IMR-90 (cell line): ENCODE measurements at regions not wholly inside any gene's neighbourhood (a gene's known extent, or its start where the extent isn't known, plus 50 kb on each side); places are given as distances from the start of the nearest gene placed in this dataset.

Experiments
- ATAC-seq: fragments of 200-7000 bp; cut with Tn5 transposase; 2 replicates; pipeline ENCODE4 v1.9.1; 2020; ENCODE audit warnings: low read depth, mild to moderate bottlenecking, moderate library complexity
- BruUV-seq: library from RNA; stranded (reverse); fragments of 400-500 nt; replicated peaks from 2 replicates; lab custom pipeline; 2021; lab: Mats Ljungman, UMichigan
- CTCF ChIA-PET: fragments of 300-600 bp; formaldehyde crosslinking; extraction: SDS; loops from one replicate; lab custom pipeline; 2021; ENCODE audit warnings: antibody characterized with exemption; lab: Yijun Ruan, JAX
- POLR2A ChIA-PET: fragments of 300-600 bp; sonication (Branson Sonifier 250); formaldehyde crosslinking; loops from one replicate; lab custom pipeline; 2022; ENCODE audit warnings: antibody characterized with exemption; ENCODE audit not compliant: unreplicated experiment; lab: Charles Lee
- DNase-seq: peaks from one replicate; pipeline ENCODE4 v3.0.0; 2013
- H2AFZ ChIP-seq: replicated peaks from 2 replicates; pipeline ENCODE3; 2013; ENCODE audit warnings: low read length, mild to moderate bottlenecking; ENCODE audit not compliant: poor library complexity
- H2AK5ac ChIP-seq: 2 replicates; pipeline ENCODE4 v1.6.1; 2013; ENCODE audit warnings: low read depth, low read length, inconsistent platforms
- H2AK9ac ChIP-seq: replicated peaks from 2 replicates; pipeline ENCODE3; 2013; ENCODE audit warnings: mild to moderate bottlenecking, low read depth, low read length, moderate library complexity; ENCODE audit not compliant: poor library complexity
- H2BK120ac ChIP-seq: 2 replicates; pipeline ENCODE4 v1.6.1; 2013; ENCODE audit warnings: low read depth, low read length, inconsistent platforms
- H2BK15ac ChIP-seq: 3 replicates; pipeline ENCODE4 v1.6.1; 2013; ENCODE audit warnings: low read depth, low read length, inconsistent platforms
- H2BK20ac ChIP-seq: 2 replicates; pipeline ENCODE4 v1.6.1; 2013; ENCODE audit warnings: low read depth, mild to moderate bottlenecking, inconsistent platforms, low read length, moderate library complexity
- H2BK5ac ChIP-seq: 2 replicates; pipeline ENCODE4 v1.6.1; 2013; ENCODE audit warnings: mild to moderate bottlenecking, low read depth, low read length, inconsistent platforms; ENCODE audit not compliant: poor library complexity, severe bottlenecking
- H3K14ac ChIP-seq: replicated peaks from 2 replicates; pipeline ENCODE4 v1.6.1; 2013; ENCODE audit warnings: low read depth, low read length, inconsistent platforms
- H3K18ac ChIP-seq: 2 replicates; pipeline ENCODE4 v1.6.1; 2013; ENCODE audit warnings: low read depth, low read length, control low read depth
- H3K23ac ChIP-seq: 2 replicates; pipeline ENCODE4 v1.6.1; 2013; ENCODE audit warnings: low read depth, low read length, inconsistent platforms
- H3K27ac ChIP-seq: 2 replicates; pipeline ENCODE4 v1.5.1; 2013; ENCODE audit warnings: mild to moderate bottlenecking, control low read depth, low read length; ENCODE audit not compliant: insufficient read depth
- H3K27me3 ChIP-seq: 2 replicates; pipeline ENCODE4 v1.6.1; 2013; ENCODE audit warnings: low read length; ENCODE audit not compliant: control insufficient read depth, insufficient read depth
- H3K36me3 ChIP-seq: 2 replicates; pipeline ENCODE4 v1.6.1; 2013; ENCODE audit warnings: low read length, mixed read lengths; ENCODE audit not compliant: control insufficient read depth, insufficient read depth
- H3K4ac ChIP-seq: 2 replicates; pipeline ENCODE4 v1.6.1; 2013; ENCODE audit warnings: low read depth, low read length, inconsistent platforms
- H3K4me1 ChIP-seq: 2 replicates; pipeline ENCODE4 v1.6.1; 2013; ENCODE audit warnings: low read length, mixed read lengths; ENCODE audit not compliant: control insufficient read depth, insufficient read depth
- H3K4me2 ChIP-seq: 2 replicates; pipeline ENCODE4 v1.6.1; 2013; ENCODE audit warnings: low read depth, mild to moderate bottlenecking, control low read depth, low read length, moderate library complexity
- H3K4me3 ChIP-seq: 2 replicates; pipeline ENCODE4 v1.5.1; 2013; ENCODE audit warnings: low read depth, mild to moderate bottlenecking, control low read depth, low read length, moderate library complexity; ENCODE audit not compliant: insufficient read depth
- H3K56ac ChIP-seq: 2 replicates; pipeline ENCODE4 v1.6.1; 2013; ENCODE audit warnings: low read length, inconsistent platforms; ENCODE audit not compliant: insufficient read depth; ENCODE audit errors: extremely low read depth
- H3K79me1 ChIP-seq, 2 experiments: 2 replicates each; pipeline ENCODE4 v1.6.1; 2013; ENCODE audit warnings: low read length in 2 of 2, inconsistent platforms in 1 of 2, low read depth in 1 of 2
- H3K9ac ChIP-seq: 2 replicates; pipeline ENCODE4 v1.6.1; 2013; ENCODE audit warnings: low read depth, low read length, control low read depth
- H3K9me1 ChIP-seq: 2 replicates; pipeline ENCODE4 v1.6.1; 2013; ENCODE audit warnings: low read length, inconsistent platforms; ENCODE audit not compliant: insufficient read depth
- H3K9me3 ChIP-seq: 2 replicates; pipeline ENCODE4 v1.6.1; 2013; ENCODE audit warnings: low read length; ENCODE audit not compliant: control insufficient read depth, insufficient read depth
- H4K20me1 ChIP-seq: 2 replicates; pipeline ENCODE4 v1.6.1; 2013; ENCODE audit warnings: low read length, inconsistent platforms; ENCODE audit not compliant: insufficient read depth
- H4K5ac ChIP-seq: 2 replicates; pipeline ENCODE4 v1.6.1; 2013; ENCODE audit warnings: mild to moderate bottlenecking, low read depth, low read length, control low read depth
- H4K8ac ChIP-seq, 2 experiments: 2 replicates each; pipeline ENCODE4 v1.6.1; 2013; ENCODE audit warnings: low read depth in 2 of 2, low read length in 2 of 2, control low read depth in 1 of 2, inconsistent platforms in 1 of 2
- H4K91ac ChIP-seq: 2 replicates; pipeline ENCODE4 v1.6.1; 2013; ENCODE audit warnings: low read depth, low read length, inconsistent platforms; ENCODE audit not compliant: insufficient read depth
- BHLHE40 ChIP-seq: fragments of 150-350 bp; IDR thresholded peaks from 2 replicates; pipeline ENCODE4 v1.6.1; 2016; ENCODE audit warnings: mild to moderate bottlenecking, low read depth, low read length
- CEBPB ChIP-seq: IDR thresholded peaks from 2 replicates; pipeline ENCODE4 v1.6.1; 2012; ENCODE audit warnings: low read depth, low read length, improper control_type of control experiment
- CTCF ChIP-seq: conservative IDR thresholded peaks from 2 replicates; pipeline ENCODE4 v1.5.1; 2012; ENCODE audit warnings: mild to moderate bottlenecking, low read depth, low read length, improper control_type of control experiment
- ELK1 ChIP-seq: fragments of 150-350 bp; IDR thresholded peaks from 2 replicates; pipeline ENCODE4 v1.6.1; 2016; ENCODE audit warnings: low read depth, mild to moderate bottlenecking, low read length, moderate library complexity, borderline replicate concordance
- FOS ChIP-seq: fragments of 150-350 bp; IDR thresholded peaks from 2 replicates; pipeline ENCODE4 v1.6.1; 2016; ENCODE audit warnings: low read depth, low read length
- MAZ ChIP-seq: IDR thresholded peaks from 2 replicates; pipeline ENCODE4 v1.6.1; 2012; ENCODE audit warnings: low read depth, mild to moderate bottlenecking, low read length, improper control_type of control experiment, moderate library complexity, borderline replicate concordance
- RFX5 ChIP-seq: IDR thresholded peaks from 2 replicates; pipeline ENCODE4 v1.8.0; 2012; ENCODE audit warnings: low read depth, mild to moderate bottlenecking, low read length, moderate library complexity
- USF2 ChIP-seq: fragments of 150-350 bp; IDR thresholded peaks from 2 replicates; pipeline ENCODE4 v1.6.1; 2017; ENCODE audit warnings: mild to moderate bottlenecking, antibody characterized with exemption, low read length, low read depth
- WGBS, 2 experiments: methylation state at CpG; one replicate each; pipeline versions ENCODE4 v1.1.5 to v1.1.7; 2013; ENCODE audit warnings: missing lambda C conversion rate in 2 of 2; ENCODE audit not compliant: insufficient read length in 1 of 2; ENCODE audit errors: extremely low coverage in 2 of 2; 5-methylcytosine and 5-hydroxymethylcytosine counted together
- dilution Hi-C: fragments of 300-500 bp; cut with HindIII; formaldehyde crosslinking; loops from one replicate; pipeline ENCODE4 v1.14.3; 2018; ENCODE audit warnings: low sequenced_read_pairs; ENCODE audit not compliant: unreplicated experiment
- in situ Hi-C: fragments of 300-500 bp; cut with MboI; formaldehyde crosslinking; loops from 3 replicates; pipeline ENCODE4 v1.14.3; 2019; ENCODE audit warnings: low sequenced_read_pairs, inconsistent platforms, mixed read lengths
- intact Hi-C: fragments of 100-400 bp; cut with micrococcal nuclease; formaldehyde crosslinking; loops from 2 replicates; pipeline ENCODE4 v1.10.0; 2022

GRCh38 chr4:121519236-121519838, 138.5 kb upstream of the QRFPR start:
- Histone ChIP-seq H3K4me3 (no peak overlapping the region), H3K79me1 (no peaks in the 10 kb centered on the region), H3K56ac (no peak overlapping the region), H3K36me3 (no peaks in the 10 kb centered on the region), H3K27ac (no peak overlapping the region), H3K27me3 (no peaks in the 10 kb centered on the region), H2AK9ac (no peak overlapping the region), H3K4me2 (no peak overlapping the region), H3K9me3 (no peaks in the 10 kb centered on the region), H3K23ac (no peak overlapping the region), H2BK120ac (no peak overlapping the region), H2BK5ac (no peak overlapping the region), H4K20me1 (no peaks in the 10 kb centered on the region), H3K4me1 (no peaks in the 10 kb centered on the region), H2AK5ac (no peak overlapping the region), H3K9ac (no peak overlapping the region), H4K91ac (no peak overlapping the region), H2BK20ac (no peak overlapping the region), H3K18ac (no peak overlapping the region), H3K14ac (no peak overlapping the region), H2AFZ (no peak overlapping the region), H4K5ac (no peak overlapping the region), H2BK15ac (no peak overlapping the region), H3K4ac (no peak overlapping the region), H3K9me1 (no peaks in the 10 kb centered on the region), H4K8ac (no peak overlapping the region)
- TF ChIP-seq CTCF (no peak), USF2 (no peak), ELK1 (no peak), CEBPB (no peak), FOS (no peak), MAZ (no peak), BHLHE40 (no peak), RFX5 (no peak)
- CTCF ChIA-PET, result no interaction called here
- intact Hi-C loops (no loop called here), dilution Hi-C loops (no loop called here), in situ Hi-C loops (no loop called here)
- POLR2A ChIA-PET, result no interaction called here
- 71% methylated on average over 1 of the region's 6 CpGs; no CpG with 5 or more reads in 1 of the 2 experiments for WGBS, 2 experiments
- ATAC-seq (no peak), DNase-seq (no peak)
- no TSS peak for BruUV-seq
